GM23338 (cell line): ENCODE measurements at regions not wholly inside any gene's neighbourhood (a gene's known extent, or its start where the extent isn't known, plus 50 kb on each side); places are given as distances from the start of the nearest gene placed in this dataset.

Experiments used
- ATAC-seq: fragments of 200-7000 bp; cut with Tn5 transposase; 3 replicates; pipeline ENCODE4 v1.9.1; 2020
- DNase-seq: peaks from one replicate; pipeline ENCODE4 v3.0.0-alpha.2; 2015; ENCODE audit warnings: low spot score
- H2AFZ ChIP-seq: fragments of 200-600 bp; sonication (generic); 2 replicates; pipeline ENCODE4 v1.8.0; 2016; ENCODE audit warnings: antibody characterized with exemption, mild to moderate bottlenecking, moderate library complexity
- H3F3A ChIP-seq: fragments of 200-600 bp; sonication (generic); replicated peaks from 2 replicates; pipeline ENCODE4 v1.8.0; 2017; ENCODE audit warnings: antibody characterized with exemption, mixed run types, low read depth
- H3K27ac ChIP-seq: fragments of 200-600 bp; sonication (generic); 2 replicates; pipeline ENCODE4 v1.6.1; 2016; ENCODE audit warnings: low read depth
- H3K27me3 ChIP-seq: fragments of 200-600 bp; sonication (generic); 2 replicates; pipeline ENCODE4 v1.8.0; 2016; ENCODE audit warnings: mild to moderate bottlenecking, mixed run types, moderate library complexity; ENCODE audit not compliant: insufficient read depth
- H3K36me3 ChIP-seq: fragments of 200-600 bp; sonication (generic); 2 replicates; pipeline ENCODE4 v1.8.0; 2016; ENCODE audit warnings: mild to moderate bottlenecking; ENCODE audit not compliant: insufficient read depth
- H3K4me1 ChIP-seq: fragments of 200-600 bp; sonication (generic); 2 replicates; pipeline ENCODE4 v1.8.0; 2016; ENCODE audit warnings: mild to moderate bottlenecking, moderate library complexity; ENCODE audit not compliant: insufficient read depth
- H3K4me2 ChIP-seq: fragments of 200-600 bp; sonication (generic); 2 replicates; pipeline ENCODE4 v1.7.1; 2017; ENCODE audit warnings: mixed run types
- H3K4me3 ChIP-seq: fragments of 200-600 bp; sonication (generic); 2 replicates; pipeline ENCODE4 v1.6.1; 2016; ENCODE audit warnings: mixed run types
- H3K79me2 ChIP-seq: fragments of 200-600 bp; sonication (generic); replicated peaks from 2 replicates; pipeline ENCODE4 v1.8.0; 2017; ENCODE audit warnings: mild to moderate bottlenecking; ENCODE audit not compliant: insufficient read depth
- H3K9me2 ChIP-seq: fragments of 200-600 bp; sonication (generic); 2 replicates; pipeline ENCODE4 v1.8.0; 2017; ENCODE audit not compliant: insufficient read depth
- H4K20me1 ChIP-seq: fragments of 200-600 bp; sonication (generic); replicated peaks from 2 replicates; pipeline ENCODE4 v1.8.0; 2017; ENCODE audit warnings: mild to moderate bottlenecking; ENCODE audit not compliant: insufficient read depth
- H3K27ac Mint-ChIP-seq: 2 replicates; pipeline ENCODE4 v1.8.0; 2020; ENCODE audit warnings: inconsistent platforms, mild to moderate bottlenecking, moderate library complexity, mixed read lengths
- H3K27me3 Mint-ChIP-seq: 3 replicates; pipeline ENCODE4 v1.8.0; 2022; ENCODE audit warnings: low read depth, mild to moderate bottlenecking, moderate library complexity, mixed read lengths, inconsistent platforms; ENCODE audit not compliant: insufficient read depth, poor library complexity
- H3K36me3 Mint-ChIP-seq: 3 replicates; pipeline ENCODE4 v1.8.0; 2021; ENCODE audit warnings: low read depth, mild to moderate bottlenecking, inconsistent platforms, moderate library complexity, mixed read lengths
- H3K4me1 Mint-ChIP-seq: 3 replicates; pipeline ENCODE4 v1.8.0; 2020; ENCODE audit warnings: mild to moderate bottlenecking, inconsistent platforms, mixed read lengths
- H3K4me3 Mint-ChIP-seq: 3 replicates; pipeline ENCODE4 v1.8.0; 2021; ENCODE audit warnings: moderate library complexity, mild to moderate bottlenecking, inconsistent platforms, mixed read lengths
- H3K9me3 Mint-ChIP-seq: 3 replicates; pipeline ENCODE4 v1.8.0; 2020; ENCODE audit warnings: moderate library complexity, mild to moderate bottlenecking, inconsistent platforms, mixed read lengths
- EZH2 ChIP-seq: fragments of 200-600 bp; sonication (generic); IDR thresholded peaks from one replicate; pipeline ENCODE4 v1.8.0; 2017; ENCODE audit warnings: antibody characterized with exemption, mild to moderate bottlenecking, low read depth; ENCODE audit not compliant: unreplicated experiment
- EZH2phosphoT487 ChIP-seq: fragments of 200-600 bp; sonication (generic); IDR thresholded peaks from one replicate; pipeline ENCODE4 v1.8.1; 2018; ENCODE audit warnings: antibody characterized with exemption; ENCODE audit not compliant: unreplicated experiment
- NANOG ChIP-seq: IDR thresholded peaks from 2 replicates; pipeline ENCODE4 v1.6.1; 2016; ENCODE audit warnings: antibody characterized with exemption, borderline replicate concordance
- POLR2AphosphoS5 ChIP-seq: IDR thresholded peaks from 2 replicates; pipeline ENCODE4 v1.6.1; 2016; ENCODE audit warnings: antibody characterized with exemption, low read depth
- STAT1 ChIP-seq: IDR thresholded peaks from one replicate; pipeline ENCODE4 v1.6.1; 2016; ENCODE audit warnings: antibody characterized with exemption; ENCODE audit not compliant: unreplicated experiment
- ZNF114 ChIP-seq: fragments of 250-450 bp; sonication (Bioruptor Pico); IDR thresholded peaks from 2 replicates; pipeline ENCODE4 v1.5.0; 2020; ENCODE audit warnings: mild to moderate bottlenecking, moderate library complexity
- ZNF462 ChIP-seq: fragments of 250-450 bp; sonication (Bioruptor Pico); IDR thresholded peaks from 2 replicates; pipeline ENCODE4 v1.5.0; 2020; ENCODE audit warnings: mild to moderate bottlenecking, moderate library complexity

GRCh38 chr1:95582746-95583145, 348.7 kb downstream of the RWDD3 start:
- Histone ChIP-seq H3K27ac (no peak overlapping the region), H3K4me2 (peak overlapping the region; percentile 65), H4K20me1 (no peaks in the 10 kb centered on the region), H3K79me2 (no peaks in the 10 kb centered on the region), H2AFZ (no peak overlapping the region), H3K36me3 (no peaks in the 10 kb centered on the region), H3K4me1 (peaks cover 21% of the 10 kb centered on the region), H3K4me3 (no peak overlapping the region), H3F3A (no peaks in the 10 kb centered on the region), H3K27me3 (no peaks in the 10 kb centered on the region), H3K9me2 (peaks cover 8% of the 10 kb centered on the region)
- Mint-ChIP-seq H3K4me1 (peaks cover 28% of the 10 kb centered on the region), H3K9me3 (no peaks in the 10 kb centered on the region), H3K27me3 (no peaks in the 10 kb centered on the region), H3K27ac (no peak overlapping the region; the same call in 1 of the 2 replicates), H3K4me3 (peak overlapping the region; percentile 32; the same call in 1 of the 3 replicates), H3K36me3 (no peaks in the 10 kb centered on the region)
- TF ChIP-seq ZNF114 (CRISPR knock-in tag) (no peak), NANOG (peak; percentile 67)
- DNase-seq (peak; percentile 53), ATAC-seq (peak; percentile 95)

GRCh38 chr1:95583661-95584210, 349.7 kb downstream of the RWDD3 start:
- Histone ChIP-seq H3F3A (no peaks in the 10 kb centered on the region), H3K4me2 (peak overlapping the region; percentile 34; the same call in 1 of the 2 replicates), H3K27ac (no peak overlapping the region), H3K4me3 (no peak overlapping the region), H4K20me1 (no peaks in the 10 kb centered on the region), H3K9me2 (peaks cover 8% of the 10 kb centered on the region), H3K4me1 (peaks cover 21% of the 10 kb centered on the region), H3K79me2 (no peaks in the 10 kb centered on the region), H2AFZ (no peak overlapping the region), H3K36me3 (no peaks in the 10 kb centered on the region), H3K27me3 (no peaks in the 10 kb centered on the region)
- DNase-seq (peak; percentile 5), ATAC-seq (no peak; the same call in 1 of the 3 replicates)
- Mint-ChIP-seq H3K9me3 (peaks cover 4% of the 10 kb centered on the region; the same call in 1 of the 3 replicates), H3K4me3 (peak overlapping the region; percentile 40; the same call in 2 of the 3 replicates), H3K4me1 (peaks cover 28% of the 10 kb centered on the region), H3K27ac (no peak overlapping the region), H3K27me3 (no peaks in the 10 kb centered on the region), H3K36me3 (no peaks in the 10 kb centered on the region; the same call in 2 of the 3 replicates)
- TF ChIP-seq POLR2AphosphoS5 (no peak), EZH2 (no peak)

- H3K79me2 ChIP-seq, result no peaks in the 10 kb centered on the region
- H3K4me3 ChIP-seq, result no peak overlapping the region
- no peaks in the 10 kb centered on the region for H3F3A ChIP-seq
- no peak overlapping the region for H3K4me2 ChIP-seq
- H3K27me3 ChIP-seq, result no peaks in the 10 kb centered on the region
- Mint-ChIP-seq H3K27me3 (no peaks in the 10 kb centered on the region), H3K9me3 (peaks cover 10% of the 10 kb centered on the region; the same call in 1 of the 3 replicates), H3K4me1 (peaks cover 28% of the 10 kb centered on the region), H3K4me3 (no peak overlapping the region), H3K27ac (no peak overlapping the region), H3K36me3 (peaks cover 4% of the 10 kb centered on the region; the same call in 1 of the 3 replicates)
- no peak overlapping the region for H2AFZ ChIP-seq
- no peaks in the 10 kb centered on the region for H3K36me3 ChIP-seq
- no peaks in the 10 kb centered on the region for H4K20me1 ChIP-seq
- H3K27ac ChIP-seq, result no peak overlapping the region
- no peak for DNase-seq
- H3K4me1 ChIP-seq, result peaks cover 21% of the 10 kb centered on the region
- peaks cover 3% of the 10 kb centered on the region for H3K9me2 ChIP-seq
- no peak for ATAC-seq
- TF ChIP-seq ZNF462 (CRISPR knock-in tag) (no peak), STAT1 (no peak), EZH2phosphoT487 (no peak), ZNF114 (CRISPR knock-in tag) (no peak)
Observed at GRCh38 chr1:95584315-95584714, 350.3 kb downstream of the RWDD3 start.
